Right atrium auricular region (tissue), 2 donors: ENCODE measurements at regions not wholly inside any gene's neighbourhood (a gene's known extent, or its start where the extent isn't known, plus 50 kb on each side); places are given as distances from the start of the nearest gene placed in this dataset.
"Not testable (repeated sequence)": the region's sequence is repeated elsewhere in the genome, so short reads cannot be mapped to it uniquely, and the experiment has no call there.

Source experiments
- DNase-seq: peaks from one replicate; pipeline ENCODE4 v3.0.0-alpha.2; 2019; ENCODE audit warnings: low spot score
- H3K27ac ChIP-seq, 2 donors: fragments of 200-600 bp; sonication (generic); 1 replicate in 1 of 2; 2 replicates in 1 of 2; pipeline ENCODE4 v1.5.1; 2016 to 2019
- H3K27me3 ChIP-seq, 2 donors: fragments of 200-600 bp; sonication (generic); one replicate each; pipeline versions ENCODE4 v1.5.1 to v1.6.0; 2017 to 2019
- H3K36me3 ChIP-seq: fragments of 200-600 bp; sonication (generic); one replicate; pipeline ENCODE4 v1.5.1; 2016
- H3K4me1 ChIP-seq, 2 donors: fragments of 200-600 bp; sonication (generic); one replicate each; pipeline versions ENCODE4 v1.5.1 to v1.6.0; 2017 to 2019
- H3K4me3 ChIP-seq, 2 donors: fragments of 200-600 bp; sonication (generic); 1 replicate in 1 of 2; 2 replicates in 1 of 2; pipeline ENCODE4 v1.5.1; 2017 to 2019; ENCODE audit warnings: mild to moderate bottlenecking in 1 of 2, moderate library complexity in 1 of 2
- H3K9me3 ChIP-seq, 2 donors: fragments of 200-600 bp; sonication (generic); one replicate each; pipeline ENCODE4 v1.5.1; 2019
- CTCF ChIP-seq, 2 donors: fragments of 200-600 bp; sonication (generic); IDR thresholded peaks; one replicate each; pipeline ENCODE4 v1.5.1; 2019; ENCODE audit warnings: antibody characterized with exemption in 2 of 2

DNA sequence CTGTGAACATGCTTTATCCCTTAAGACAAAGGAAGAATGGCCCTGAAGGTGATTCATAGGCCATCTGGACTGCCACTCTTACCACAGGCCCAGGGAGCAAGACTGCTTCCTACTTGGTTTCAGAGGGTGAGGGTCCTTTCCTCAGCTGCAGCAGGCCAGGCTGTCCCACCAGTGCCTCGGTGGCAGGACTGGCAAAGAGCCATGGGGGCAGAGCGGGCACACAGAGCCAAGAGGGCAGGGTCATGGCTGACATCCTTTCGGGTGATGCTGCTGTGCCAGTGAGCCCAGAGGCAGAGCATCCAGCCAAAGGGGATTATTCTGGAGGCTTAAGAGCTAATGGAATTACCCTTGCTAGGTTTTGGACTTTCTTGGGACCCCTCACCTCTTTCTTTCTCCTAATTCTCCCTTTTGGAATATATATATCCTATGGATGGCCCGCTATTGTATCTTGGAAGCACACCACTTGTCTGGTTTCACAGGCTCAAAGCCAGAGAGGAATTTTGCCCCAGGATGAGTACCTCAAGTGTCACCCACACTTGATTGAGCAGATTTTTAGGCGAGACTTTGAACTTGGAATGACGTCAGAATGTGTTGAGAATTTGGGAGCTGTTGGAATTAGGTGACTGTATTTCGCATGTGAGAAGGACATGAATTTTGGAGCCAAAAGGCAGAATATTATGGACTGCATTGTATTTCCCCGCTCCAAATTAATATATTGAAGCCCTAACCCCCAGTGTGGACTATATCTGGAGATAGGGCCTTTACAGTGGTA lies 180.6 kb downstream of the BARX1 start:
- TF ChIP-seq CTCF (IDR thresholded peaks at IDR 0.05): no peak
- no peak for DNase-seq
- H3K27me3 ChIP-seq: no peaks in the 10 kb centered on the region
- no peak overlapping the region for H3K27ac ChIP-seq
- peaks cover 0 to 10% of the 10 kb centered on the region in 2 donors for H3K9me3 ChIP-seq
- H3K36me3 ChIP-seq: no peaks in the 10 kb centered on the region
- H3K4me3 ChIP-seq: no peak overlapping the region
- H3K4me1 ChIP-seq: no peaks in the 10 kb centered on the region

DNA sequence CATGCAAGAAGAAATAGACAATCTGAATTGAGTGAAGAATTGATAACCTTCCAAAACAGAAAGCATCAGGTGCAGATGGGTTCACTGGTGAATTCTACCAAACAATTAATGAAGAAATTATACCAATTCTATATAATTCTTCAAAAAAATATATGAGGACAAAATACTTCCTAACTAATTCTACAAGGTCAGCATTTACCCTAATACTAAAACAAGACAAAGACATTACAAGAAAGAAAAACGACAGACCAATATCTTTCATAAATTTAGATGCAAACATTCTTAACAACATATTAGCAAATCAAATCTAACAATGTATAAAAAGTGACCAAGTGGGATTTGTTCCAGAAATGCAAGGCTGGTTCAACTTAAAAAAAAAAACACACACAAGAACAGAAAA lies 183.9 kb downstream of the BARX1 start:
- Histone ChIP-seq H3K4me1 (no peaks in the 10 kb centered on the region), H3K9me3 (peaks cover 0 to 22% of the 10 kb centered on the region in 2 donors), H3K4me3 (no peak overlapping the region), H3K36me3 (no peaks in the 10 kb centered on the region), H3K27me3 (no peaks in the 10 kb centered on the region), H3K27ac (no peak overlapping the region)
- no peak for TF ChIP-seq CTCF (IDR thresholded peaks at IDR 0.05)
- no peak for DNase-seq

- Histone ChIP-seq H3K4me1 (no peaks in the 10 kb centered on the region), H3K4me3 (no peak overlapping the region), H3K36me3 (no peaks in the 10 kb centered on the region), H3K9me3 (peaks cover 0 to 25% of the 10 kb centered on the region in 2 donors), H3K27me3 (no peaks in the 10 kb centered on the region), H3K27ac (no peak overlapping the region)
- TF ChIP-seq CTCF (IDR thresholded peaks at IDR 0.05): no peak
- DNase-seq: no peak
Measured at GRCh38 chr9:93761822-93762221, 185.4 kb downstream of the PHF2 start.

GRCh38 chr9:93750045-93750444 lies 173.7 kb downstream of the PHF2 start:
- TF ChIP-seq CTCF (IDR thresholded peaks at IDR 0.05): no peak
- no peaks in the 10 kb centered on the region for H3K36me3 ChIP-seq
- peaks cover 0 to 59% of the 10 kb centered on the region in 2 donors for H3K9me3 ChIP-seq

DNA sequence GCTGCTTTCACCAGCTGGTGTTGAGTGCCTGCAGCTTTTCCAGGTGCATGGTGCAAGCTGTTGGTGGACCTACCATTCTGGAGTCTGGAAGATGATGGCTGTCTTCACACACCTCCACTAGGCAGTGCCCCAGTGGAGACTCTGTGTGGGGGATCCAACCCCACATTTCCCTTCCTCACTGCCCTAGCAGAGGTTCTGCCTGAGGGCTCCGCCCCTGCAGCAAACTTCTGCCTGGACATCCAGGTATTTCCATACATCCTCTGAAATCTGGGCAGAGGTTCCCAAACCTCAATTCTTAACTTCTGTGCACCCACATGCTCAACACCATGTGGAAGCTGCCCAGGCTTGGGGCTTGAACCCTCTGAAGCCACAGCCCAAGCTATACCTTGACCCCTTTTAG lies 172.4 kb downstream of the PHF2 start:
- H3K36me3 ChIP-seq, H3K4me3 ChIP-seq, H3K27me3 ChIP-seq, H3K4me1 ChIP-seq, H3K27ac ChIP-seq, DNase-seq: not testable (repeated sequence)
- peaks cover 0 to 55% of the 10 kb centered on the region in 2 donors for H3K9me3 ChIP-seq

More at GRCh38 chr9:93750045-93750444, 173.7 kb downstream of the PHF2 start:
- no peak for DNase-seq
- H3K27ac ChIP-seq: no peak overlapping the region
- no peaks in the 10 kb centered on the region for H3K27me3 ChIP-seq
- H3K4me3 ChIP-seq: no peak overlapping the region
- H3K4me1 ChIP-seq: no peaks in the 10 kb centered on the region

- H3K27me3 ChIP-seq: no peaks in the 10 kb centered on the region
- H3K4me1 ChIP-seq: no peaks in the 10 kb centered on the region
- DNase-seq: no peak
- H3K9me3 ChIP-seq: peaks cover 0 to 35% of the 10 kb centered on the region in 2 donors
- no peak overlapping the region for H3K4me3 ChIP-seq
- no peak for TF ChIP-seq CTCF (IDR thresholded peaks at IDR 0.05)
- H3K27ac ChIP-seq: no peak overlapping the region
- no peaks in the 10 kb centered on the region for H3K36me3 ChIP-seq
Measured at GRCh38 chr9:93731963-93732362, 155.6 kb downstream of the PHF2 start.
